ENCODE measurements at regions not wholly inside any gene's neighbourhood (a gene's known extent, or its start where the extent isn't known, plus 50 kb on each side); places are given as distances from the start of the nearest gene placed in this dataset.

DNA sequence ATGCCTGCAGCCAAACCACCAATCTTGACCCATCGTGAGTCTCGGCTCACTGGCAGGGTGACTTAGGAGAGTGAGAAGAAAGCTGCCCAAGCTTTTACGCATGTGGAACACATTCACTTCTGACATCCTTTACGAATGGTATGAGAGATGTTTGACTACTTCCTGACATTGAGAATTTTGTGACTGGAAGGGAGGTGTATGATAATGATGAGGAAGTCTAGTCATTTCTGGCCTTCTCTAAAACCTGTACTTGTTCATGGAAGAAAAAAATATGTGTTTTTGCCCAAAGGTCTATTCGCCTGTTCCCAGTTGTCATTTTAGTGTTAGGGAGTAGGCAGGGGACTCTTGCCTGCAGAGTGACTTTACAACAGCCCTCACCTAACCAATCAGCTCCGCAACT is 227.2 kb upstream of the ATP2B1 start:
- Mint-ChIP-seq H3K36me3 (ENCODE audit: low read depth) (peaks cover 3% of the 10 kb centered on the region), H3K27me3 (no peaks in the 10 kb centered on the region), H3K4me3 (peak overlapping the region; percentile 61), H3K27ac (peak overlapping the region; percentile 92), H3K4me1 (peaks cover 66% of the 10 kb centered on the region), H3K9me3 (peaks cover 2% of the 10 kb centered on the region)
- ChIA-PET CTCF (interaction anchor here (3.8 kb wide), 1 partner anchor 15 kb away, joined by 15 read pairs; no protein-coding TSS in a partner anchor), POLR2A (interaction anchor here (1.0 to 3.0 kb wide), 5 partner anchors 8 to 227 kb away, joined by 4 to 20 read pairs (median 6); partner anchors contain the start of gene ATP2B1)
- DNase-seq (no peak), ATAC-seq (ENCODE audit: low read depth) (peak; percentile 77)
- intact Hi-C loops (cut with micrococcal nuclease), result loop anchor here (1.0 kb wide), 2 partner anchors 9 to 12 kb away; no protein-coding TSS in a partner anchor
- TF ChIP-seq CTCF (IDR thresholded peaks at IDR 0.05), result no peak

DNA sequence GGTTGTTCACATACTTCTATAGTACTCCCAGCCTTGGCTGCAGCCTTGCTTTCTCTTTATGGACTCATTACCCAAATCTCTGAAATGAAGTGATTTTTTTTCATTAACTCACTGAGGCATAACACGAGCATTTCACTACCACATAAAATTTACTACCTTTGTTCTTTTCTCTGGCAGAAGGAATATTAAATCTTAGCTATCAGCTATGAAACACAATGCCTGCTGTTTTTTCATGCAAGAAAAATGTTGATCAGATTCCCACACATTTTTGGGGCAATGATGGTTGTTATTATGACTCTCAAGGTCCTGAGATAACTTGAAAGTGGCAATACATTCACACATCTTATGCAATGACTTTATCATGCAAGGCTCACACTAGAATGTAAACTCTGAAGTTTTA is 225.3 kb upstream of the ATP2B1 start:
- Mint-ChIP-seq H3K9me3 (peaks cover 2% of the 10 kb centered on the region), H3K4me1 (peaks cover 69% of the 10 kb centered on the region), H3K27ac (peak overlapping the region; percentile 59), H3K4me3 (no peak overlapping the region), H3K27me3 (no peaks in the 10 kb centered on the region), H3K36me3 (ENCODE audit: low read depth) (peaks cover 3% of the 10 kb centered on the region)
- ATAC-seq (ENCODE audit: low read depth) (no peak), DNase-seq (no peak)
- ChIA-PET CTCF (interaction anchor here (1.0 kb wide), 1 partner anchor 390 kb away, joined by 3 read pairs; no protein-coding TSS in a partner anchor), POLR2A (interaction anchor here (0.7 to 1.6 kb wide), 6 partner anchors 11 to 255 kb away, joined by 3 to 8 read pairs (median 4); partner anchors contain the start of gene ATP2B1)
- TF ChIP-seq CTCF (IDR thresholded peaks at IDR 0.05), result no peak
- intact Hi-C loops (cut with micrococcal nuclease), result no loop called here

- POLR2A ChIA-PET, result interaction anchor here (1.4 to 1.6 kb wide), 4 partner anchors 11 to 224 kb away, joined by 3 to 8 read pairs (median 4); partner anchors contain the start of gene ATP2B1
- no peak for ATAC-seq (ENCODE audit: low read depth)
- no peak for DNase-seq
- Mint-ChIP-seq H3K27ac (peak overlapping the region; percentile 53), H3K4me1 (peaks cover 75% of the 10 kb centered on the region), H3K9me3 (peaks cover 2% of the 10 kb centered on the region), H3K36me3 (ENCODE audit: low read depth) (peaks cover 3% of the 10 kb centered on the region), H3K27me3 (no peaks in the 10 kb centered on the region), H3K4me3 (no peak overlapping the region)
- CTCF ChIA-PET, result interaction anchor here (0.7 to 1.0 kb wide), 2 partner anchors 224 to 389 kb away, joined by 3 read pairs; no protein-coding TSS in a partner anchor
- TF ChIP-seq CTCF (IDR thresholded peaks at IDR 0.05), result no peak
- intact Hi-C loops (cut with micrococcal nuclease), result no loop called here
Observed at GRCh38 chr12:89932954-89933353, 224.3 kb upstream of the ATP2B1 start.

DNA sequence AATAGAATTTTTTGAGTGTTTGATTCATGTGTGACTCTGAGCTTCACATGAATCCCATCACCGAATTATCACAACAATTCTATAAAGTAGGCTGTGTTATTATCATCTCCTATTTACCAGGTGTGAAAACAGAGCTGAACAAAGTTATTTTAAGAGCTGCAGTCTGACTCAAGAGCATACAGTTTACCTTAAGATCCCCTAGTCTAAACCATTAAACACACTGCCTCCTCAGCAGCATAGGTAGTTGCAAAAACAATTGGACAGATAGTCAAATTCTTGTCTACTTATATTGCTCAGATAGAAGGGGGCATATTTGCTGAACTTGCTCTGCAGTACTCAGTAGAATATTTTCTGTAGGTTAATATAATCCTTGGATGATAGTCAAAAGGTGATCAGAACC is 219.8 kb upstream of the ATP2B1 start:
- DNase-seq (no peak), ATAC-seq (ENCODE audit: low read depth) (peak; percentile 1)
- no peaks in the 10 kb centered on the region for H3K27me3 Mint-ChIP-seq
- H3K4me3 Mint-ChIP-seq, result peak overlapping the region; percentile 67
- H3K9me3 Mint-ChIP-seq, result peaks cover 8% of the 10 kb centered on the region
- H3K36me3 Mint-ChIP-seq (ENCODE audit: low read depth), result peaks cover 9% of the 10 kb centered on the region
- peaks cover 66% of the 10 kb centered on the region for H3K4me1 Mint-ChIP-seq
- H3K27ac Mint-ChIP-seq, result peak overlapping the region; percentile 98
- ChIA-PET POLR2A (interaction anchor here (0.5 to 3.9 kb wide), 13 partner anchors 8 to 576 kb away, joined by 3 to 115 read pairs (median 10); partner anchors contain the start of genes ATP2B1 and DUSP6), CTCF (interaction anchor here (1.0 to 2.8 kb wide), 4 partner anchors 19 to 220 kb away, joined by 3 to 15 read pairs (median 8); partner anchors contain the start of gene ATP2B1)
- no peak for TF ChIP-seq CTCF (IDR thresholded peaks at IDR 0.05)
- intact Hi-C loops (cut with micrococcal nuclease), result loop anchor here (10.0 kb wide), 1 partner anchor 326 kb away; no protein-coding TSS in a partner anchor

GRCh38 chr12:89927226-89927698 is 218.6 kb upstream of the ATP2B1 start:
- Mint-ChIP-seq H3K36me3 (ENCODE audit: low read depth) (peaks cover 8% of the 10 kb centered on the region), H3K4me3 (peak overlapping the region; percentile 89), H3K27me3 (no peaks in the 10 kb centered on the region), H3K9me3 (peaks cover 8% of the 10 kb centered on the region), H3K27ac (peak overlapping the region; percentile 98), H3K4me1 (peaks cover 69% of the 10 kb centered on the region)
- ChIA-PET CTCF (interaction anchor here (0.7 to 2.8 kb wide), 7 partner anchors 20 to 221 kb away, joined by 3 to 15 read pairs (median 5); partner anchors contain the start of gene ATP2B1), POLR2A (interaction anchor here (0.8 to 3.9 kb wide), 19 partner anchors 8 to 575 kb away, joined by 3 to 115 read pairs (median 5); partner anchors contain the start of genes ATP2B1, DUSP6 and GALNT4)
- TF ChIP-seq CTCF (IDR thresholded peaks at IDR 0.05), result no peak
- intact Hi-C loops (cut with micrococcal nuclease), result loop anchor here (1.0 to 10.0 kb wide), 10 partner anchors 9 to 328 kb away; no protein-coding TSS in a partner anchor
- DNase-seq (no peak), ATAC-seq (ENCODE audit: low read depth) (peak; percentile 90)

All from activated B cell treated with CpG ODN at 0.5 μM for 24 hours (primary cell).